ENCODE measurements at regions not wholly inside any gene's neighbourhood (a gene's known extent, or its start where the extent isn't known, plus 50 kb on each side); places are given as distances from the start of the nearest gene placed in this dataset.

DNA sequence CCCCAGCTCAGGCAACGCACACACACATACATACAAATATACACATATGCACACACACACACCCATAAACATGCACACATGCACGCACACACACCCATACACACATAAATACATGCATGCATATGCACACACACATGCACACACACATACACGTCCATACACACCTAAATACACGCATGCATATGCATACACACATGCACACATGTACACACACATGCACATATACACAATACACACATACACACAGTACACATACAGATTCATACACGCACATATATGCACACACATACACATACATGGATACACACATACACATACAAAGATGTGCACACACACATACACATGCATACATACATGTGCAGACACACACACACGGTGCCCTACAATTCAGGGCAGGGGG, 496.6 kb downstream of the TBC1D22A start:
- TF ChIP-seq, protein P1, sequence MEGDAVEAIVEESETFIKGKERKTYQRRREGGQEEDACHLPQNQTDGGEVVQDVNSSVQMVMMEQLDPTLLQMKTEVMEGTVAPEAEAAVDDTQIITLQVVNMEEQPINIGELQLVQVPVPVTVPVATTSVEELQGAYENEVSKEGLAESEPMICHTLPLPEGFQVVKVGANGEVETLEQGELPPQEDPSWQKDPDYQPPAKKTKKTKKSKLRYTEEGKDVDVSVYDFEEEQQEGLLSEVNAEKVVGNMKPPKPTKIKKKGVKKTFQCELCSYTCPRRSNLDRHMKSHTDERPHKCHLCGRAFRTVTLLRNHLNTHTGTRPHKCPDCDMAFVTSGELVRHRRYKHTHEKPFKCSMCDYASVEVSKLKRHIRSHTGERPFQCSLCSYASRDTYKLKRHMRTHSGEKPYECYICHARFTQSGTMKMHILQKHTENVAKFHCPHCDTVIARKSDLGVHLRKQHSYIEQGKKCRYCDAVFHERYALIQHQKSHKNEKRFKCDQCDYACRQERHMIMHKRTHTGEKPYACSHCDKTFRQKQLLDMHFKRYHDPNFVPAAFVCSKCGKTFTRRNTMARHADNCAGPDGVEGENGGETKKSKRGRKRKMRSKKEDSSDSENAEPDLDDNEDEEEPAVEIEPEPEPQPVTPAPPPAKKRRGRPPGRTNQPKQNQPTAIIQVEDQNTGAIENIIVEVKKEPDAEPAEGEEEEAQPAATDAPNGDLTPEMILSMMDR (IDR thresholded peaks at IDR 0.05; ENCODE audit: insufficient read depth, low read depth, low read length, missing control alignments) = no peak
- DNase-seq (ENCODE audit: low read depth) = no peak
- H3K4me3 ChIP-seq (ENCODE audit: low read length) = no peak overlapping the region

DNA sequence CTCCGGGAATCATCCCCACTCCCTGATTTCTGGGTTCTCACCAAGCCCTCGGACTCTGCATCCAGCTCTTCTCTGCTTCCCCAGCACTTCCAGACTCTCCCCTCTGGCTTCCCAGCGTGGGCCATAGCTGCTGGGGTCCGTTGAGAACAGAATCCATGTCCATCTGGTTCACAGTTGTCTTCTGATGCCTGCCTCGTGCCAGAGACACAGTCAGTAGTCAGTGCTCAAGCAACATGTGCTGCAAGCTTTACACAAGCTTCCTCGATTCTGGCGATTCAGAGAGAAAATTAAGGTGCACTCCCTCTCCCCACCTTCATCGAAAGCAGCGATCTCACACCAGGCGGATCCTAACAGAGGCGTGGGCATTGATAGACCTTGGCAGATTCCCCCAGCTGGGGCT, 495.5 kb downstream of the TBC1D22A start:
- DNase-seq (ENCODE audit: low read depth) = no peak
- no peak overlapping the region for H3K4me3 ChIP-seq (ENCODE audit: low read length)
- TF ChIP-seq, protein P1 (IDR thresholded peaks at IDR 0.05; ENCODE audit: insufficient read depth, low read depth, low read length, missing control alignments) = no peak

DNA sequence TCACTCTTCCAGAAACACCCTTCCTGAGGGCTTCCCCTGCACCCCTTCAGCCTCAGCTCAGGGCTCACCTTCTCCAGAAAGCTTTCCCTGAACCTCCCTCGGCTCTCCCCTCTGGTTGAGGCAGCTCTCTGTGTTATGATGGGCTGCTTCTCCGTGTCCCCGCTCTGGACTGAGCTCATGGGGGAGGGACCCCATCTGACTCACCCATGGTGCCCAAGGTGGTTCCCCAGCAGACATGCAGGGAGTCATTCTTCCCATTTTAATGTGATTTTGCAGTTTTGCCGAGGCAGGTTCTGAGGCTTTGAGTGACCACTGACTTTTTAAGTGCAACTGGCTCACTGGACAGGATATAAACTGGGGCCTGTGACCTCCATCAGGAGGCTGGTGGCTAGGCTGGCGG, 495.1 kb downstream of the TBC1D22A start:
- no peak overlapping the region for H3K4me3 ChIP-seq (ENCODE audit: low read length)
- no peak for DNase-seq (ENCODE audit: low read depth)
- TF ChIP-seq, protein P1 (IDR thresholded peaks at IDR 0.05; ENCODE audit: insufficient read depth, low read depth, low read length, missing control alignments) = no peak

GRCh38 chr22:47251911-47252310, 489.5 kb downstream of the TBC1D22A start:
- DNase-seq (ENCODE audit: low read depth) = no peak
- TF ChIP-seq, protein P1 (IDR thresholded peaks at IDR 0.05; ENCODE audit: insufficient read depth, low read depth, low read length, missing control alignments) = no peak
- H3K4me3 ChIP-seq (ENCODE audit: low read length) = no peak overlapping the region

DNA sequence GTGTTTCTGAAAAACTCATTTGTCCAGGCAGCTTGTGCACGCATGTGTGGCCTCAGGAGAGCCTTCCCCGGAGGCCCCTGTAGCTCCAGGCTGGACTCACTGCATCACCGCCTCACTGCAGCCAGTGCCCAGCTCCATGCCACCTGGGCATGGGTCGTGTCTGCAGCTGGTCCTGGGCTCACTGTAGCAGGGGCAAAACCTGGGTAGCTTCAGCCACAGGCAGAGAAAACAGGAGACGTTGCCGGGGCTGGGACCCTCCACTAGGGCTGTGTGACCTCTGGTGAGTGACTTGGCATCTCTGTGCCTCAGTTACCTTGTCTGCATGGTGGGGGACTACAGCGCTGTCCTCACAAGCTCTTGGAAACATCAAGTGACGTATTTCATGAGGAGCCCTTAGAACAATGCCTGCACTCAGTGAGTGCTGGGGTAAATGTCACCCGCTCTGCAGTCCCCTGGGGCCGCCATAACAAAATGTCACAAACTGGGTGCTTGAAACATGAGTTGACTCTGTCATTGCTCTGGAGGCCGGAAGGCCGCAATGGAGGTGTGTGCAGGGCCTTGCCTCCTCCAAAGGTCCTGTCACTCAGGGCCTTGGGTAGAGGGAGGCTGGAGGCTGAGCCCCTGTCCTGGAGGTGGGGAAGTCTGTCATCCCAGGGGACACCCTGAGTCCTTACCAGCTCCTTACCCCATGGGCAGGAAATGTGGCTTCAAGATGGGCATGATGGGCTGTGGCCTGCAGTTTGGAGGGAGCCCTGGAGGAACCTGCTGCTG, 488.7 kb downstream of the TBC1D22A start:
- TF ChIP-seq, protein P1 (IDR thresholded peaks at IDR 0.05; ENCODE audit: insufficient read depth, low read depth, low read length, missing control alignments) = no peak
- no peak for DNase-seq (ENCODE audit: low read depth)
- no peak overlapping the region for H3K4me3 ChIP-seq (ENCODE audit: low read length)

GRCh38 chr22:47249370-47249928, 487.0 kb downstream of the TBC1D22A start:
- TF ChIP-seq, protein P1 (IDR thresholded peaks at IDR 0.05; ENCODE audit: insufficient read depth, low read depth, low read length, missing control alignments) = no peak
- H3K4me3 ChIP-seq (ENCODE audit: low read length) = no peak overlapping the region
- no peak for DNase-seq (ENCODE audit: low read depth)

GRCh38 chr22:47248925-47249324, 486.5 kb downstream of the TBC1D22A start:
- H3K4me3 ChIP-seq (ENCODE audit: low read length) = no peak overlapping the region
- TF ChIP-seq, protein P1 (IDR thresholded peaks at IDR 0.05; ENCODE audit: insufficient read depth, low read depth, low read length, missing control alignments) = no peak
- no peak for DNase-seq (ENCODE audit: low read depth)

Measured in epithelial cell of esophagus (primary cell).